HL-60 (cell line): ENCODE measurements at regions not wholly inside any gene's neighbourhood (a gene's known extent, or its start where the extent isn't known, plus 50 kb on each side); places are given as distances from the start of the nearest gene placed in this dataset.

ENCODE experiments used
- DNase-seq, 2 experiments: peaks; one replicate each; pipeline ENCODE4 v3.0.0-alpha.2; 2010 to 2020; ENCODE audit warnings: low read depth in 1 of 2, low spot score in 1 of 2
- H3K27ac ChIP-seq: fragments of 250-450 bp; sonication (Bioruptor Pico); replicated peaks from 2 replicates; pipeline ENCODE4 v1.5.1; 2020; ENCODE audit warnings: mild to moderate bottlenecking, moderate library complexity
- H3K27me3 ChIP-seq: fragments of 250-450 bp; sonication (Bioruptor Pico); 2 replicates; pipeline ENCODE4 v1.5.1; 2021; ENCODE audit warnings: mild to moderate bottlenecking, moderate library complexity; ENCODE audit not compliant: insufficient read depth, poor library complexity, severe bottlenecking
- H3K4me3 ChIP-seq: replicated peaks from 2 replicates; pipeline ENCODE4 v1.5.1; 2011; ENCODE audit warnings: mild to moderate bottlenecking, control low read depth, low read length; ENCODE audit not compliant: insufficient read depth
- CTCF ChIP-seq: IDR thresholded peaks from one replicate; pipeline ENCODE4 v1.5.1; 2011; ENCODE audit warnings: low read length, control low read depth, inconsistent platforms; ENCODE audit not compliant: insufficient read depth
- GABPA ChIP-seq: IDR thresholded peaks from 2 replicates; pipeline ENCODE4 v1.6.1; 2012; ENCODE audit warnings: low read depth
- POLR2AphosphoS5 ChIP-seq: IDR thresholded peaks from 2 replicates; pipeline ENCODE4 v1.6.1; 2012; ENCODE audit warnings: low read depth
- REST ChIP-seq: IDR thresholded peaks from 2 replicates; pipeline ENCODE4 v1.6.1; 2012; ENCODE audit warnings: low read depth; ENCODE audit not compliant: insufficient replicate concordance
- SPI1 ChIP-seq: IDR thresholded peaks from 2 replicates; pipeline ENCODE4 v1.6.1; 2012; ENCODE audit warnings: low read depth, mild to moderate bottlenecking, borderline replicate concordance

- no peak for TF ChIP-seq SPI1
- no peak overlapping the region for H3K27ac ChIP-seq
- no peak overlapping the region for H3K4me3 ChIP-seq
- no peaks in the 10 kb centered on the region for H3K27me3 ChIP-seq
- DNase-seq: no peak
These were observed 264.7 kb upstream of the ZRANB2 start for GRCh38 chr1:71345491-71345890.

DNA sequence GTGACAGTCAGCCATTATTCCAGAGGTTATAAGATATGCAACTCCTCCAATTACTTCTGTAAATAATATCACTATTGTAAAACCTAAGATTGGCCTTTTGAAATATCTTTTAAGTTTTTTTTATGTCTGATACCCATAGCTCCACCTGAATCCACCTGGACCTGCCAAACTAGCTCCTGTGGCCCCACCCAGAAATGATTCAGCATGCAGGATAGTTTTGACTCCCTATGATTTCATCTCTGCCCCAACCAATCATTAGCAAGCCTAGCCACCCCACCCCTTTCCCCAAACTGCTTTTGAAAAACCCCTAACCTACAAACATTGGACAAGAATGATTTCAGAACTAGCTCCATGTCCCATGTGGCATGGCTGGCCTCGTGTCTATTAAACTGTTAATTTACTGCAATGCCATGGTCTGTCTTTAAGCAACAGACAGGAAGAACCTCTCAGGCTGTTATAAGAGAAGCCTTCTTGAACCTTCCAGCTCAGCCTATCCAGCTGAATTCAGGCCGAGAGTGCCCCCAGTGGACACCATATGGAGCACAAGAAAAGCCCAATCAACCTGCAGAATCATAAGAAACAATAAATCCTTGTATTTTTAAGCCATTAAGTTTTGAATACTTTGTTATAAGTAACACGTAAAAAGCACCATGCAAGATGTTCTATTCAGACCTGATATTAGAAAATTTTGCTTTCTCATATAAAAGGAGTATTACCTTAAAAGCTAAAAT lies 263.0 kb upstream of the ZRANB2 start:
- Histone ChIP-seq H3K27me3 (no peaks in the 10 kb centered on the region), H3K4me3 (no peak overlapping the region), H3K27ac (no peak overlapping the region)
- DNase-seq: no peak
- TF ChIP-seq SPI1 (no peak), GABPA (no peak), POLR2AphosphoS5 (no peak), CTCF (no peak), REST (no peak)

DNA sequence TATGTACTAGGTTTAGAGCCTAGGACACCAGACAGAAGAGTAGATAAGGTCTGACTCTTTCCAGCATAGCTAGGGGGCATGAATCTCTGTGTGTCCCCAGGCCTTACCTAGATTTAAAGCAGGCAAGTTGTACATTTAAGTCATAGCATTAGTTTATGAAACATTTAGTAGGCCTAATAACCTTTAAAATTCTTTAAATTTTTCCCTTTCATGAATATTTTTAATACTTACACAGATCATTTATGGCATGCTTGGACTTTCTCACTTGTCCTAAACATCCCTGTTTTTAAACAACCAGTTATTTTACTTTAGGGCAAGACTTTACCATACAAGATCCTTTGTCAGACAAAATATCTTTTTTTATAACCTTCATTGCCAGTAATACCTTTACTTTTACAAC lies 258.4 kb upstream of the ZRANB2 start:
- TF ChIP-seq GABPA: no peak
- no peak for TF ChIP-seq CTCF
- no peak for TF ChIP-seq SPI1
- TF ChIP-seq POLR2AphosphoS5: no peak
- no peak for TF ChIP-seq REST
- H3K27me3 ChIP-seq: no peaks in the 10 kb centered on the region
- H3K27ac ChIP-seq: no peak overlapping the region
- no peak for DNase-seq
- no peak overlapping the region for H3K4me3 ChIP-seq

DNA sequence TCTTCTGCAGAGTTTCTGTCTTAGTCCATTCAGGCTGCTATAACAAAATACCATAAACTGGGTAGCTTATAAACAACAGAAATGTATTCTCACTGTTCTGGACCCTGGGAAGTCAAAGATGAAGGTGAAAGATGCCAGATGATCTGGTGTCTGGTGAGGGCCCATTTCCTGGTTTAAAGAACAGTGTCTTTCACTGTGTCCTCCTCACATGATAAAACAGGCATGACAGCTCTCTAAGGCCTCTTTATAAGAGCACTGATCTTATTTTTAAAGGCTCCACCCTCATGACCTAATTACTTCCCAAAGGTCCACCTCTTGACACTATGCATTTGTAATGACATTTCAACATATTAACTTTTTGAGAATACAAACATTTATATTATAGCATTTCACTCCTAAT lies 250.2 kb upstream of the ZRANB2 start:
- no peak for DNase-seq
- TF ChIP-seq REST (no peak), POLR2AphosphoS5 (no peak), GABPA (no peak), SPI1 (no peak), CTCF (no peak)

More for the DNA sequence above, 250.2 kb upstream of the ZRANB2 start:
- Histone ChIP-seq H3K27ac (no peak overlapping the region), H3K4me3 (no peak overlapping the region), H3K27me3 (no peaks in the 10 kb centered on the region)
